Eye (tissue), 1 donor: ENCODE measurements at regions not wholly inside any gene's neighbourhood (a gene's known extent, or its start where the extent isn't known, plus 50 kb on each side); places are given as distances from the start of the nearest gene placed in this dataset.
"Not testable (repeated sequence)": the region's sequence is repeated elsewhere in the genome, so short reads cannot be mapped to it uniquely, and the experiment has no call there.

ENCODE experiments used
- DNase-seq: peaks from one replicate; pipeline ENCODE4 v3.0.0-alpha.2; 2015

- DNase-seq: no peak
Measured at GRCh38 chr15:35697549-35698299, 151.8 kb upstream of the DPH6 start.

GRCh38 chr15:35698331-35698730 is 152.4 kb upstream of the DPH6 start:
- no peak for DNase-seq

GRCh38 chr15:35698966-35699575 is 153.1 kb upstream of the DPH6 start:
- DNase-seq: no peak

- not testable (repeated sequence) for DNase-seq
Measured at GRCh38 chr15:35700091-35700593, 154.2 kb upstream of the DPH6 start.

GRCh38 chr15:35701402-35702046 is 155.6 kb upstream of the DPH6 start:
- DNase-seq: no peak

- no peak for DNase-seq
Measured at GRCh38 chr15:35702946-35703495, 157.1 kb upstream of the DPH6 start.

GRCh38 chr15:35705030-35705883 is 159.3 kb upstream of the DPH6 start:
- no peak for DNase-seq

GRCh38 chr15:35705884-35706585 is 160.1 kb upstream of the DPH6 start:
- no peak for DNase-seq

GRCh38 chr15:35712956-35713355 is 167.0 kb upstream of the DPH6 start:
- no peak for DNase-seq

- no peak for DNase-seq
Measured at GRCh38 chr15:35713733-35714132, 167.8 kb upstream of the DPH6 start.

- no peak for DNase-seq
Measured at GRCh38 chr15:35717721-35718120, 171.8 kb upstream of the DPH6 start.

- DNase-seq: no peak
Measured at GRCh38 chr15:35720019-35720418, 174.1 kb upstream of the DPH6 start.

- no peak for DNase-seq
Measured at GRCh38 chr15:35720984-35721383, 175.0 kb upstream of the DPH6 start.

- no peak for DNase-seq
Measured at GRCh38 chr15:35721751-35722150, 175.8 kb upstream of the DPH6 start.

- no peak for DNase-seq
Measured at GRCh38 chr15:35722501-35722900, 176.5 kb upstream of the DPH6 start.

GRCh38 chr15:35723120-35723847 is 177.3 kb upstream of the DPH6 start:
- no peak for DNase-seq

GRCh38 chr15:35723852-35724251 is 177.9 kb upstream of the DPH6 start:
- DNase-seq: no peak

- DNase-seq: no peak
Measured at GRCh38 chr15:35724626-35725025, 178.7 kb upstream of the DPH6 start.

GRCh38 chr15:35725353-35725752 is 179.4 kb upstream of the DPH6 start:
- DNase-seq: no peak

GRCh38 chr15:35727627-35728026 is 181.7 kb upstream of the DPH6 start:
- DNase-seq: no peak

- DNase-seq: no peak
Measured at GRCh38 chr15:35728219-35728940, 182.4 kb upstream of the DPH6 start.
